Endothelial cell of umbilical vein (primary cell): ENCODE measurements at regions not wholly inside any gene's neighbourhood (a gene's known extent, or its start where the extent isn't known, plus 50 kb on each side); places are given as distances from the start of the nearest gene placed in this dataset.

Source experiments
- BruUV-seq: library from RNA; stranded (reverse); fragments of 400-500 nt; replicated peaks from 2 replicates; lab custom pipeline; 2021; lab: Mats Ljungman, UMichigan
- CTCF ChIA-PET: fragments of 300-600, 350-600 bp; sonication (Branson Sonifier 250); formaldehyde crosslinking; loops from one replicate; lab custom pipeline; 2021; ENCODE audit warnings: antibody characterized with exemption, inconsistent platforms; lab: Charles Lee
- POLR2A ChIA-PET: fragments of 300-600, 350-600 bp; sonication (Branson Sonifier 250); formaldehyde crosslinking; loops from one replicate; lab custom pipeline; 2021; ENCODE audit warnings: antibody characterized with exemption, inconsistent platforms; lab: Charles Lee
- DNase-seq: peaks from one replicate; pipeline ENCODE4 v3.0.0-alpha.2; 2011; ENCODE audit warnings: low read depth, low spot score
- FAIRE-seq: peaks from 2 replicates; lab custom pipeline; 2011; peaks lifted over from hg19 to GRCh38; lab: Jason Lieb, UNC
- H2AFZ ChIP-seq: 2 replicates; pipeline ENCODE4 v1.6.0; 2012; ENCODE audit warnings: low read depth, low read length, control low read depth, inconsistent platforms
- H3K27ac ChIP-seq: 2 replicates; pipeline ENCODE4 v1.5.1; 2011; ENCODE audit warnings: low read depth, mild to moderate bottlenecking, control low read depth, low read length, moderate library complexity; ENCODE audit not compliant: insufficient read depth
- H3K27me3 ChIP-seq, 2 experiments: 2 replicates each; pipeline versions ENCODE4 v1.6.0 to v1.6.1; 2011; ENCODE audit warnings: low read length in 2 of 2, mixed read lengths in 1 of 2; ENCODE audit not compliant: control insufficient read depth in 2 of 2, insufficient read depth in 2 of 2
- H3K36me3 ChIP-seq, 2 experiments: 2 replicates in 1 of 2; 3 replicates in 1 of 2; pipeline ENCODE4 v1.5.1; 2011; ENCODE audit warnings: low read length in 2 of 2, mild to moderate bottlenecking in 1 of 2, moderate library complexity in 1 of 2; ENCODE audit not compliant: control insufficient read depth in 2 of 2, insufficient read depth in 2 of 2; ENCODE audit errors: extremely low read depth in 1 of 2
- H3K4me1 ChIP-seq: 3 replicates; pipeline ENCODE4 v1.5.1; 2011; ENCODE audit warnings: mild to moderate bottlenecking, low read length; ENCODE audit not compliant: control insufficient read depth, insufficient read depth; ENCODE audit errors: extremely low read depth
- H3K4me2 ChIP-seq: 2 replicates; pipeline ENCODE4 v1.6.1; 2011; ENCODE audit warnings: low read length, control low read depth, mixed read lengths; ENCODE audit not compliant: insufficient read depth
- H3K4me3 ChIP-seq, 3 experiments: fragments of 200-600 bp in 1 of 3; sonication (generic), shearing (Covaris generic) in 1 of 3; replicated peaks in 1 of 3; 2 replicates each; pipeline ENCODE4 v1.5.1; 2011 to 2016; ENCODE audit warnings: control low read depth in 3 of 3, low read length in 3 of 3, mild to moderate bottlenecking in 2 of 3, inconsistent platforms in 1 of 3, low read depth in 1 of 3, moderate library complexity in 1 of 3; ENCODE audit not compliant: insufficient read depth in 1 of 3
- H3K79me2 ChIP-seq: 2 replicates; pipeline ENCODE4 v1.6.0; 2012; ENCODE audit warnings: low read length, inconsistent platforms; ENCODE audit not compliant: control insufficient read depth, insufficient read depth
- H3K9ac ChIP-seq: replicated peaks from 2 replicates; pipeline ENCODE3; 2011; ENCODE audit warnings: low read length, control low read depth; ENCODE audit not compliant: insufficient read depth; ENCODE audit errors: extremely low read depth
- H3K9me1 ChIP-seq: replicated peaks from 3 replicates; pipeline ENCODE4 v1.6.0; 2011; ENCODE audit warnings: mild to moderate bottlenecking, low read length; ENCODE audit not compliant: control insufficient read depth, insufficient read depth; ENCODE audit errors: extremely low read depth
- H3K9me3 ChIP-seq: replicated peaks from 2 replicates; pipeline ENCODE4 v1.5.1; 2012; ENCODE audit warnings: low read length, inconsistent platforms; ENCODE audit not compliant: control insufficient read depth, insufficient read depth
- H4K20me1 ChIP-seq: replicated peaks from 2 replicates; pipeline ENCODE3; 2011; ENCODE audit warnings: mild to moderate bottlenecking, low read length; ENCODE audit not compliant: control insufficient read depth, insufficient read depth; ENCODE audit errors: extremely low read depth
- GATA2 ChIP-seq: IDR thresholded peaks from 2 replicates; pipeline ENCODE4 v1.7.0; 2011; ENCODE audit warnings: low read depth, mild to moderate bottlenecking, moderate library complexity, mixed read lengths, low read length; ENCODE audit not compliant: insufficient read length, insufficient read depth
- JUN ChIP-seq: IDR thresholded peaks from 2 replicates; pipeline ENCODE4 v1.6.1; 2011; ENCODE audit warnings: borderline replicate concordance, low read depth; ENCODE audit not compliant: insufficient read length, insufficient read depth
- POLR2A ChIP-seq: IDR thresholded peaks from 2 replicates; pipeline ENCODE4 v1.6.1; 2012; ENCODE audit warnings: low read depth, mild to moderate bottlenecking, control low read depth, low read length
- POLR2AphosphoS5 ChIP-seq: IDR thresholded peaks from 2 replicates; pipeline ENCODE4 v1.6.1; 2012; ENCODE audit warnings: low read depth, mild to moderate bottlenecking, control low read depth, low read length, moderate library complexity; ENCODE audit not compliant: insufficient read depth
- dilution Hi-C: fragments of 300-500 bp; cut with MboI; formaldehyde crosslinking; loops from one replicate; pipeline ENCODE4 v1.15.0; 2019; ENCODE audit warnings: low sequenced_read_pairs; ENCODE audit not compliant: extremely low pct_ligation_motif_present
- intact Hi-C: fragments of 100-400 bp; cut with micrococcal nuclease; formaldehyde crosslinking; loops from one replicate; pipeline ENCODE4 v1.10.0; 2022

- no peak for FAIRE-seq
- no peak overlapping the region for H3K4me2 ChIP-seq
Measured at GRCh38 chr1:240706150-240706935, 94.4 kb upstream of the GREM2 start.

GRCh38 chr1:240705579-240705978, 93.6 kb upstream of the GREM2 start:
- Histone ChIP-seq H3K27me3 (no peaks in the 10 kb centered on the region), H3K9me1 (no peaks in the 10 kb centered on the region), H4K20me1 (no peaks in the 10 kb centered on the region), H2AFZ (no peak overlapping the region), H3K4me2 (no peak overlapping the region), H3K4me3 (no peak overlapping the region), H3K4me1 (no peaks in the 10 kb centered on the region), H3K36me3 (no peaks in the 10 kb centered on the region), H3K27ac (no peak overlapping the region), H3K9ac (no peak overlapping the region), H3K9me3 (no peaks in the 10 kb centered on the region), H3K79me2 (no peaks in the 10 kb centered on the region)
- intact Hi-C loops (no loop called here), dilution Hi-C loops (no loop called here)
- DNase-seq (no peak), FAIRE-seq (no peak)
- POLR2A ChIA-PET = no interaction called here
- BruUV-seq = no TSS peak
- TF ChIP-seq JUN (no peak), GATA2 (no peak), POLR2A (no peak)
- CTCF ChIA-PET = no interaction called here

More at GRCh38 chr1:240706150-240706935, 94.4 kb upstream of the GREM2 start:
- H3K9me1 ChIP-seq = no peaks in the 10 kb centered on the region
- no peaks in the 10 kb centered on the region for H3K27me3 ChIP-seq
- H3K36me3 ChIP-seq = no peaks in the 10 kb centered on the region
- H3K4me3 ChIP-seq = no peak overlapping the region
- no peak overlapping the region for H2AFZ ChIP-seq
- no peak for TF ChIP-seq POLR2AphosphoS5
- DNase-seq = no peak
- H4K20me1 ChIP-seq = no peaks in the 10 kb centered on the region
- intact Hi-C loops = no loop called here
- H3K4me1 ChIP-seq = no peaks in the 10 kb centered on the region
- no peaks in the 10 kb centered on the region for H3K9me3 ChIP-seq
- ChIA-PET CTCF (interaction anchor here (1.2 kb wide), 1 partner anchor 26 kb away, joined by 3 read pairs; no protein-coding TSS in a partner anchor), POLR2A (no interaction called here)
- H3K27ac ChIP-seq = no peak overlapping the region
- no peaks in the 10 kb centered on the region for H3K79me2 ChIP-seq
- dilution Hi-C loops = no loop called here
- BruUV-seq = no TSS peak
- no peak overlapping the region for H3K9ac ChIP-seq
